Neural progenitor cell (in vitro differentiated cells): ENCODE measurements at regions not wholly inside any gene's neighbourhood (a gene's known extent, or its start where the extent isn't known, plus 50 kb on each side); places are given as distances from the start of the nearest gene placed in this dataset.
A peak's percentile ranks its signal among the peaks of the same experiment; 100 is the strongest.

Experiments used
- DNase-seq: peaks from one replicate; pipeline ENCODE4 v3.0.0-alpha.2; 2016; ENCODE audit warnings: low spot score
- H2AFZ ChIP-seq: fragments of 200-600 bp; sonication (generic); replicated peaks from 2 replicates; pipeline ENCODE4 v1.6.1; 2016; ENCODE audit warnings: antibody characterized with exemption
- H3F3A ChIP-seq: fragments of 200-600 bp; sonication (generic); 2 replicates; pipeline ENCODE4 v1.6.1; 2016; ENCODE audit warnings: antibody characterized with exemption, low read depth
- H3K27ac ChIP-seq: fragments of 200-600 bp; sonication (generic); 2 replicates; pipeline ENCODE4 v1.5.1; 2016; ENCODE audit warnings: mild to moderate bottlenecking
- H3K27me3 ChIP-seq: fragments of 200-600 bp; sonication (generic); 2 replicates; pipeline ENCODE4 v1.6.1; 2016; ENCODE audit warnings: mild to moderate bottlenecking, moderate library complexity
- H3K36me3 ChIP-seq: fragments of 200-600 bp; sonication (generic); 2 replicates; pipeline ENCODE4 v1.5.1; 2016
- H3K4me1 ChIP-seq: fragments of 200-600 bp; sonication (generic); 2 replicates; pipeline ENCODE4 v1.6.1; 2016; ENCODE audit warnings: mixed run types
- H3K4me2 ChIP-seq: fragments of 200-600 bp; sonication (generic); 2 replicates; pipeline ENCODE4 v1.6.1; 2016
- H3K4me3 ChIP-seq: fragments of 200-600 bp; sonication (generic); 2 replicates; pipeline ENCODE4 v1.5.1; 2016
- H3K79me2 ChIP-seq: fragments of 200-600 bp; sonication (generic); 2 replicates; pipeline ENCODE4 v1.6.1; 2016; ENCODE audit warnings: low read depth
- H3K9ac ChIP-seq: fragments of 200-600 bp; sonication (generic); 2 replicates; pipeline ENCODE4 v1.6.1; 2016
- H3K9me3 ChIP-seq: fragments of 200-600 bp; sonication (generic); 2 replicates; pipeline ENCODE4 v1.5.1; 2016; ENCODE audit warnings: low read depth
- H4K20me1 ChIP-seq: fragments of 200-600 bp; sonication (generic); 2 replicates; pipeline ENCODE4 v1.6.1; 2016; ENCODE audit warnings: low read depth
- H3K27ac Mint-ChIP-seq: 3 replicates; pipeline ENCODE4 v1.8.0; 2021; ENCODE audit warnings: mixed read lengths
- H3K27me3 Mint-ChIP-seq: 2 replicates; pipeline ENCODE4 v1.8.0; 2022; ENCODE audit warnings: low read depth, mild to moderate bottlenecking, inconsistent platforms, moderate library complexity, mixed read lengths; ENCODE audit not compliant: insufficient read depth
- H3K36me3 Mint-ChIP-seq: 3 replicates; pipeline ENCODE4 v1.8.0; 2021; ENCODE audit warnings: mixed read lengths
- H3K4me1 Mint-ChIP-seq: 3 replicates; pipeline ENCODE4 v1.8.0; 2021; ENCODE audit warnings: mixed read lengths
- H3K4me3 Mint-ChIP-seq: 3 replicates; pipeline ENCODE4 v1.8.0; 2021; ENCODE audit warnings: mild to moderate bottlenecking, moderate library complexity, mixed read lengths
- H3K9me3 Mint-ChIP-seq: 3 replicates; pipeline ENCODE4 v1.8.0; 2020; ENCODE audit warnings: mixed read lengths
- EZH2 ChIP-seq: fragments of 200-600 bp; sonication (generic); IDR thresholded peaks from 2 replicates; pipeline ENCODE4 v1.6.1; 2017; ENCODE audit warnings: antibody characterized with exemption, mild to moderate bottlenecking, moderate library complexity
- EZH2phosphoT487 ChIP-seq: fragments of 200-600 bp; sonication (generic); IDR thresholded peaks from 2 replicates; pipeline ENCODE4 v1.6.1; 2017; ENCODE audit warnings: antibody characterized with exemption
- TF ChIP-seq, protein P1 (sequence below): fragments of 200-600 bp; sonication (generic); IDR thresholded peaks from 2 replicates; pipeline ENCODE4 v1.5.1; 2017; ENCODE audit warnings: antibody characterized with exemption, mild to moderate bottlenecking

DNA sequence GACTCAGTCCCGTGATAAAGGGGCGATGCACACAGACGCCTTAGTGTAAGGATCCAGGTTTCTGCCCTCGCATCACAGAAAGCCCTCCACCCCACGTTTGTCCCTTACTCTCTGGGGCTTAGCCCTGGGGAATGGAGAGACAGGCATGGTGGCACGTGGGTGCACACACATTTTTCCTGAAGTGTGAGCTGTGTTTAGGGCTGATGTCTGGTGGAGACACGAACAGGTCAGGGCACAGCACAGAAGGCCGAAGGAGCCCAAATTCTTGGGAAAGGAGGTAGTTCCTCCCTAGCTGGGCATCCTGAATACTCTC is 84.3 kb upstream of the DHRSX start:
- Histone ChIP-seq H3K79me2 (no peaks in the 10 kb centered on the region), H3K9me3 (no peaks in the 10 kb centered on the region), H2AFZ (no peak overlapping the region), H3K36me3 (no peaks in the 10 kb centered on the region), H3K9ac (no peak overlapping the region), H3K27ac (no peak overlapping the region), H3F3A (no peaks in the 10 kb centered on the region), H3K27me3 (peaks cover 66% of the 10 kb centered on the region), H3K4me1 (peaks cover 13% of the 10 kb centered on the region), H3K4me3 (peak overlapping the region; percentile 50), H4K20me1 (peaks cover 31% of the 10 kb centered on the region), H3K4me2 (peak overlapping the region; percentile 84)
- H3K27ac Mint-ChIP-seq = no peak overlapping the region
- H3K4me1 Mint-ChIP-seq = peaks cover 28% of the 10 kb centered on the region
- H3K27me3 Mint-ChIP-seq = peaks cover 33% of the 10 kb centered on the region
- TF ChIP-seq EZH2 (no peak), EZH2phosphoT487 (no peak)
- TF ChIP-seq, protein P1, sequence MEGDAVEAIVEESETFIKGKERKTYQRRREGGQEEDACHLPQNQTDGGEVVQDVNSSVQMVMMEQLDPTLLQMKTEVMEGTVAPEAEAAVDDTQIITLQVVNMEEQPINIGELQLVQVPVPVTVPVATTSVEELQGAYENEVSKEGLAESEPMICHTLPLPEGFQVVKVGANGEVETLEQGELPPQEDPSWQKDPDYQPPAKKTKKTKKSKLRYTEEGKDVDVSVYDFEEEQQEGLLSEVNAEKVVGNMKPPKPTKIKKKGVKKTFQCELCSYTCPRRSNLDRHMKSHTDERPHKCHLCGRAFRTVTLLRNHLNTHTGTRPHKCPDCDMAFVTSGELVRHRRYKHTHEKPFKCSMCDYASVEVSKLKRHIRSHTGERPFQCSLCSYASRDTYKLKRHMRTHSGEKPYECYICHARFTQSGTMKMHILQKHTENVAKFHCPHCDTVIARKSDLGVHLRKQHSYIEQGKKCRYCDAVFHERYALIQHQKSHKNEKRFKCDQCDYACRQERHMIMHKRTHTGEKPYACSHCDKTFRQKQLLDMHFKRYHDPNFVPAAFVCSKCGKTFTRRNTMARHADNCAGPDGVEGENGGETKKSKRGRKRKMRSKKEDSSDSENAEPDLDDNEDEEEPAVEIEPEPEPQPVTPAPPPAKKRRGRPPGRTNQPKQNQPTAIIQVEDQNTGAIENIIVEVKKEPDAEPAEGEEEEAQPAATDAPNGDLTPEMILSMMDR = no peak
- H3K36me3 Mint-ChIP-seq = no peaks in the 10 kb centered on the region
- peak overlapping the region; percentile 98 for H3K4me3 Mint-ChIP-seq
- DNase-seq = no peak
- no peaks in the 10 kb centered on the region for H3K9me3 Mint-ChIP-seq

- Histone ChIP-seq H3F3A (no peaks in the 10 kb centered on the region), H3K9ac (no peak overlapping the region), H3K36me3 (no peaks in the 10 kb centered on the region), H3K4me2 (peak overlapping the region; percentile 84), H3K9me3 (no peaks in the 10 kb centered on the region), H3K27ac (no peak overlapping the region), H3K4me3 (peak overlapping the region; percentile 50), H4K20me1 (peaks cover 31% of the 10 kb centered on the region), H3K27me3 (peaks cover 66% of the 10 kb centered on the region), H3K4me1 (peaks cover 13% of the 10 kb centered on the region), H3K79me2 (no peaks in the 10 kb centered on the region), H2AFZ (no peak overlapping the region)
- DNase-seq = peak; percentile 59
- Mint-ChIP-seq H3K4me3 (peak overlapping the region; percentile 98), H3K4me1 (peaks cover 28% of the 10 kb centered on the region), H3K36me3 (no peaks in the 10 kb centered on the region), H3K27ac (peak overlapping the region; percentile 71), H3K27me3 (peaks cover 34% of the 10 kb centered on the region), H3K9me3 (no peaks in the 10 kb centered on the region)
- TF ChIP-seq EZH2phosphoT487 = peak; percentile 44
- TF ChIP-seq EZH2 = no peak
These were observed 83.7 kb upstream of the DHRSX start for GRCh38 chrX:2584251-2585157.

DNA sequence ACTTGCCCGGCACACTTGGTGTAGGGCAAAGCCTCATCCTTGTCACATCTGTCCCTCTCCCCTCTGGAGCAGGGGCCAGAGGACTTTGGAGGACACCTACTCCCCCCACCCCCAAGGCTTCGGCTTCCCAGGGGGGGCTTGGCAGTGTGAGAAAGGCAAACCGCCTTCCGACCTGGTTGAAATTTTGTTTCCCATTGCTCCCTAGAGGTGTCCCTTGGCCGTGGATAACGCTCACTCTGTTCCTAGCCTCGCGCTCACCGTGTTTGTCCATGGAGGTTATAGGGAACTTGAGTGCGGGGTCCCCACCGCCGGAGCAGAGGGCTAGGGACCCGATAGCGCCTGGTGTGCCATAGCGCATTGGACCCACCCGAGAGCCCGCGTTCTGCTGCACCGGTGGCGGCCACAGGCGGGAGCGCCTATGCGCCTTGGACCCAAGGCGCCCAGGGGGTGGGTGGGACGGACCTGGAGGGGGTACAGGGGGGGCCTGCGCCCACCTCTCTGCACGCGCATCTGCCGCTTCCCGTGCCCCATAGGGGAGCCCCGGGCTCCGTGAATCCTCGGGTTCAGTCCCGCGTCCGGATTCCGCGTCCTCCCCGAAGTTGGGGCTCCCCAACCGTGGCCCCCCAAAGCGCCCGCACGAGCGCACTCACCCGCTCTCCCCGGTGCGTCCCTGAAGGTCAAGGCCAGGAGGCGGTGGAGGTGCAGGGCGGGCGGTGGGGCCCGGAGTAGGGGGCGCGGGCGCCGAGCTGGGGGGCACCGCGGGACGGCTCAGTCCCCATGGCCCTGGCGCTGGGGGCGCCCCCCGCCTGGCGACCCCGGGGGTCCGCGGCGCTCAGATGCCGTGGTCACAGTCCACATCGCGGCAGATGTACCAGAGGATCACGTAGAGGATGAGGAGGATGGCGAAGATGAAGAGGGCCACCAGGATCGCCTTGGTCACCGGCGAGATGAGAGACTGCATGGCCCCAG is 82.7 kb upstream of the DHRSX start:
- no peaks in the 10 kb centered on the region for H3F3A ChIP-seq
- no peaks in the 10 kb centered on the region for H3K79me2 ChIP-seq
- H3K27ac ChIP-seq = no peak overlapping the region
- peaks cover 32% of the 10 kb centered on the region for H3K4me1 Mint-ChIP-seq
- H3K9me3 ChIP-seq = no peaks in the 10 kb centered on the region
- TF ChIP-seq, protein P1 = no peak
- TF ChIP-seq EZH2phosphoT487 = peak; percentile 87
- peak; percentile 96 for TF ChIP-seq EZH2
- H3K9ac ChIP-seq = no peak overlapping the region
- no peaks in the 10 kb centered on the region for H3K36me3 ChIP-seq
- H4K20me1 ChIP-seq = peaks cover 31% of the 10 kb centered on the region
- no peaks in the 10 kb centered on the region for H3K36me3 Mint-ChIP-seq
- H3K27ac Mint-ChIP-seq = no peak overlapping the region
- no peaks in the 10 kb centered on the region for H3K9me3 Mint-ChIP-seq
- peak; percentile 35 for DNase-seq
- peak overlapping the region; percentile 86 for H3K4me3 Mint-ChIP-seq
- H3K27me3 Mint-ChIP-seq = peaks cover 35% of the 10 kb centered on the region
- H3K27me3 ChIP-seq = peaks cover 66% of the 10 kb centered on the region
- H2AFZ ChIP-seq = no peak overlapping the region
- H3K4me1 ChIP-seq = peaks cover 14% of the 10 kb centered on the region
- H3K4me2 ChIP-seq = peak overlapping the region; percentile 84
- peak overlapping the region; percentile 60 for H3K4me3 ChIP-seq
